Hepatocyte (in vitro differentiated cells): ENCODE measurements at regions not wholly inside any gene's neighbourhood (a gene's known extent, or its start where the extent isn't known, plus 50 kb on each side); places are given as distances from the start of the nearest gene placed in this dataset.

ENCODE experiments used
- EZH2 ChIP-seq: fragments of 200-600 bp; sonication (generic); IDR thresholded peaks from 2 replicates; pipeline ENCODE4 v1.6.1; 2016; ENCODE audit warnings: antibody characterized with exemption, mild to moderate bottlenecking, borderline replicate concordance
- EZH2phosphoT487 ChIP-seq: fragments of 200-600 bp; sonication (generic); IDR thresholded peaks from one replicate; pipeline ENCODE4 v1.6.1; 2018; ENCODE audit warnings: antibody characterized with exemption, mild to moderate bottlenecking, low read depth, moderate library complexity; ENCODE audit not compliant: unreplicated experiment, severe bottlenecking
- TF ChIP-seq, protein P1 (sequence below): fragments of 200-600 bp; sonication (generic); IDR thresholded peaks from 2 replicates; pipeline ENCODE4 v1.5.1; 2016; ENCODE audit warnings: antibody characterized with exemption, mild to moderate bottlenecking; ENCODE audit not compliant: poor library complexity

DNA sequence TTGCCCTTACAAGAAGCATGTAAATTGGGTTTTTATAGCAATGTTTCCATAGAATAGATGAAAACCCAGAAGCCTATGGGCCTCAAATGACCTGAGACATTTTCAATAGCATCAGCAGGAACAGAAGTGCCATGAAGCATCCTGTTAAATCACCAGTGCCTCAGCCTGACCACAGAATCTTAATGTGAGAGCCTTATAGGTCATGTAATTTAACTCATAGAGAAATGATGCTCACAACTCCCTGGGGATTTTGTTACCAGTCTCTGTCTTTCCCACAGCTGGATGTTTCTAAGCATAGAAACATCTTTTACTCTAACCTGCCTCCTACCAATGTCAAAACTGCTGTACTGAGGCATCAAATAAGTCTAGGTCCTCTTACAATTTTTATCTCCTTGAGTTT lies 295.8 kb upstream of the ACVR2A start:
- TF ChIP-seq, protein P1, sequence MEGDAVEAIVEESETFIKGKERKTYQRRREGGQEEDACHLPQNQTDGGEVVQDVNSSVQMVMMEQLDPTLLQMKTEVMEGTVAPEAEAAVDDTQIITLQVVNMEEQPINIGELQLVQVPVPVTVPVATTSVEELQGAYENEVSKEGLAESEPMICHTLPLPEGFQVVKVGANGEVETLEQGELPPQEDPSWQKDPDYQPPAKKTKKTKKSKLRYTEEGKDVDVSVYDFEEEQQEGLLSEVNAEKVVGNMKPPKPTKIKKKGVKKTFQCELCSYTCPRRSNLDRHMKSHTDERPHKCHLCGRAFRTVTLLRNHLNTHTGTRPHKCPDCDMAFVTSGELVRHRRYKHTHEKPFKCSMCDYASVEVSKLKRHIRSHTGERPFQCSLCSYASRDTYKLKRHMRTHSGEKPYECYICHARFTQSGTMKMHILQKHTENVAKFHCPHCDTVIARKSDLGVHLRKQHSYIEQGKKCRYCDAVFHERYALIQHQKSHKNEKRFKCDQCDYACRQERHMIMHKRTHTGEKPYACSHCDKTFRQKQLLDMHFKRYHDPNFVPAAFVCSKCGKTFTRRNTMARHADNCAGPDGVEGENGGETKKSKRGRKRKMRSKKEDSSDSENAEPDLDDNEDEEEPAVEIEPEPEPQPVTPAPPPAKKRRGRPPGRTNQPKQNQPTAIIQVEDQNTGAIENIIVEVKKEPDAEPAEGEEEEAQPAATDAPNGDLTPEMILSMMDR, result no peak
- TF ChIP-seq EZH2, result no peak
- no peak for TF ChIP-seq EZH2phosphoT487
